H1 (cell line): ENCODE measurements at regions not wholly inside any gene's neighbourhood (a gene's known extent, or its start where the extent isn't known, plus 50 kb on each side); places are given as distances from the start of the nearest gene placed in this dataset.
A peak's percentile ranks its signal among the peaks of the same experiment; 100 is the strongest.

Experiments
- CTCF ChIA-PET: fragments of 300-600 bp; sonication (Branson Sonifier 250); formaldehyde crosslinking; loops from one replicate; lab custom pipeline; 2021; ENCODE audit not compliant: partially characterized antibody; lab: Charles Lee
- POLR2A ChIA-PET: fragments of 300-600 bp; sonication (Branson Sonifier 250); formaldehyde crosslinking; loops from one replicate; lab custom pipeline; 2021; ENCODE audit warnings: inconsistent platforms; ENCODE audit not compliant: partially characterized antibody; lab: Charles Lee
- DNase-seq, 2 experiments: peaks; one replicate each; pipeline versions ENCODE4 v3.0.0 to v3.0.0-alpha.2; 2010 to 2022; ENCODE audit warnings: low spot score in 2 of 2, low read depth in 1 of 2, mixed read lengths in 1 of 2
- FAIRE-seq: peaks from 2 replicates; lab custom pipeline; 2011; peaks lifted over from hg19 to GRCh38; lab: Jason Lieb, UNC
- H2AFZ ChIP-seq: 2 replicates; pipeline ENCODE4 v1.8.1; 2012; ENCODE audit warnings: low read length, inconsistent platforms
- H2AK5ac ChIP-seq: 2 replicates; pipeline ENCODE4 v1.6.1; 2013; ENCODE audit warnings: low read depth, low read length
- H2BK120ac ChIP-seq: replicated peaks from 2 replicates; pipeline ENCODE3; 2013; ENCODE audit warnings: low read depth, low read length, inconsistent platforms
- H2BK12ac ChIP-seq: 2 replicates; pipeline ENCODE4 v1.6.1; 2013; ENCODE audit warnings: low read depth, low read length
- H2BK15ac ChIP-seq: 2 replicates; pipeline ENCODE4 v1.6.1; 2013; ENCODE audit warnings: low read length
- H2BK20ac ChIP-seq: 2 replicates; pipeline ENCODE4 v1.6.1; 2013; ENCODE audit warnings: low read length
- H2BK5ac ChIP-seq: 2 replicates; pipeline ENCODE4 v1.6.1; 2013; ENCODE audit warnings: low read depth, low read length
- H3K14ac ChIP-seq: 2 replicates; pipeline ENCODE4 v1.6.1; 2013; ENCODE audit warnings: inconsistent platforms; ENCODE audit not compliant: insufficient read length
- H3K18ac ChIP-seq: 2 replicates; pipeline ENCODE4 v1.6.1; 2013; ENCODE audit warnings: low read length; ENCODE audit errors: extremely low read depth
- H3K23ac ChIP-seq: 2 replicates; pipeline ENCODE4 v1.6.1; 2013; ENCODE audit warnings: inconsistent platforms; ENCODE audit not compliant: insufficient read length
- H3K23me2 ChIP-seq: 2 replicates; pipeline ENCODE4 v1.6.1; 2013; ENCODE audit warnings: low read depth, low read length
- H3K27ac ChIP-seq: 2 replicates; pipeline ENCODE4 v1.6.1; 2011; ENCODE audit warnings: low read depth, low read length, inconsistent platforms
- H3K27me3 ChIP-seq, 4 experiments: replicated peaks in 1 of 4; 1 replicate in 1 of 4; 2 replicates in 3 of 4; pipeline versions ENCODE4 v1.6.1 to v1.8.1; 2011 to 2013; ENCODE audit warnings: low read length in 3 of 4, mild to moderate bottlenecking in 3 of 4, inconsistent platforms in 2 of 4, mixed read lengths in 2 of 4, moderate library complexity in 1 of 4; ENCODE audit not compliant: control insufficient read depth in 3 of 4, insufficient read depth in 3 of 4; ENCODE audit errors: extremely low read depth in 1 of 4
- H3K36me3 ChIP-seq, 4 experiments: 2 replicates each; pipeline versions ENCODE4 v1.6.1 to v1.8.1; 2011 to 2013; ENCODE audit warnings: mild to moderate bottlenecking in 4 of 4, low read length in 3 of 4, moderate library complexity in 2 of 4, control low read depth in 1 of 4, inconsistent platforms in 1 of 4; ENCODE audit not compliant: insufficient read depth in 4 of 4, control insufficient read depth in 2 of 4
- H3K4ac ChIP-seq: replicated peaks from 2 replicates; pipeline ENCODE3; 2013; ENCODE audit warnings: low read length, low read depth, mixed read lengths, inconsistent platforms; ENCODE audit not compliant: insufficient read length
- H3K4me1 ChIP-seq, 4 experiments: replicated peaks in 1 of 4; 1 replicate in 1 of 4; 2 replicates in 3 of 4; pipeline versions ENCODE4 v1.6.1 to v1.8.1; 2011 to 2013; ENCODE audit warnings: low read length in 3 of 4, inconsistent platforms in 2 of 4, mixed read lengths in 1 of 4; ENCODE audit not compliant: insufficient read depth in 4 of 4, control insufficient read depth in 3 of 4
- H3K4me2 ChIP-seq, 2 experiments: 2 replicates each; pipeline versions ENCODE4 v1.6.1 to v1.8.1; 2011 to 2013; ENCODE audit warnings: low read depth in 2 of 2, low read length in 2 of 2, control low read depth in 1 of 2, inconsistent platforms in 1 of 2, mild to moderate bottlenecking in 1 of 2; ENCODE audit not compliant: insufficient read depth in 1 of 2
- H3K4me3 ChIP-seq, 4 experiments: fragments of 200-600, 300-600 bp in 1 of 4; sonication (generic), shearing (Covaris generic), sonication (Bioruptor Twin) in 1 of 4; 2 replicates each; pipeline versions ENCODE4 v1.5.1 to v1.8.1; 2011 to 2016; ENCODE audit warnings: low read length in 4 of 4, low read depth in 3 of 4, control low read depth in 2 of 4, inconsistent platforms in 2 of 4, mild to moderate bottlenecking in 2 of 4, mixed read lengths in 1 of 4, moderate library complexity in 1 of 4; ENCODE audit not compliant: insufficient read depth in 2 of 4; ENCODE audit errors: extremely low read depth in 1 of 4
- H3K56ac ChIP-seq: replicated peaks from 2 replicates; pipeline ENCODE3; 2013; ENCODE audit warnings: low read depth, mild to moderate bottlenecking, mixed read lengths, low read length, inconsistent platforms; ENCODE audit not compliant: insufficient read length
- H3K79me1 ChIP-seq: 2 replicates; pipeline ENCODE4 v1.6.1; 2013; ENCODE audit warnings: low read depth, low read length, control low read depth
- H3K79me2 ChIP-seq, 2 experiments: 2 replicates each; pipeline versions ENCODE4 v1.6.1 to v1.8.1; 2012 to 2013; ENCODE audit warnings: low read length in 2 of 2, mild to moderate bottlenecking in 2 of 2, inconsistent platforms in 1 of 2; ENCODE audit not compliant: insufficient read depth in 2 of 2, control insufficient read depth in 1 of 2
- H3K9ac ChIP-seq, 4 experiments: replicated peaks in 1 of 4; 1 replicate in 1 of 4; 2 replicates in 3 of 4; pipeline versions ENCODE4 v1.6.1 to v1.8.1; 2011 to 2013; ENCODE audit warnings: low read depth in 3 of 4, low read length in 3 of 4, control low read depth in 2 of 4, mild to moderate bottlenecking in 2 of 4, moderate library complexity in 2 of 4, inconsistent platforms in 1 of 4; ENCODE audit errors: extremely low read depth in 1 of 4
- H3K9me3 ChIP-seq, 2 experiments: 2 replicates each; pipeline versions ENCODE4 v1.6.1 to v1.8.1; 2012 to 2013; ENCODE audit warnings: mild to moderate bottlenecking in 2 of 2, moderate library complexity in 2 of 2, control low read depth in 1 of 2, inconsistent platforms in 1 of 2, low read depth in 1 of 2, low read length in 1 of 2, mixed read lengths in 1 of 2; ENCODE audit not compliant: insufficient read depth in 2 of 2
- H4K20me1 ChIP-seq, 2 experiments: replicated peaks in 1 of 2; 2 replicates each; pipeline versions ENCODE3 to v1.8.1; 2011 to 2013; ENCODE audit warnings: inconsistent platforms in 2 of 2, low read length in 2 of 2, mild to moderate bottlenecking in 1 of 2; ENCODE audit not compliant: insufficient read depth in 2 of 2, control insufficient read depth in 1 of 2
- H4K5ac ChIP-seq: 2 replicates; pipeline ENCODE4 v1.6.1; 2013; ENCODE audit warnings: low read length, low read depth, mixed read lengths, inconsistent platforms; ENCODE audit not compliant: insufficient read length
- H4K8ac ChIP-seq: 2 replicates; pipeline ENCODE4 v1.8.0; 2013; ENCODE audit warnings: mild to moderate bottlenecking, moderate library complexity, low read length, inconsistent platforms; ENCODE audit not compliant: insufficient read depth; ENCODE audit errors: extremely low read depth
- H4K91ac ChIP-seq: replicated peaks from 2 replicates; pipeline ENCODE3; 2013; ENCODE audit warnings: low read length, mixed read lengths, inconsistent platforms; ENCODE audit not compliant: insufficient read length
- BACH1 ChIP-seq: IDR thresholded peaks from 2 replicates; pipeline ENCODE4 v1.6.1; 2012; ENCODE audit warnings: low read length, improper control_type of control experiment
- BRCA1 ChIP-seq: IDR thresholded peaks from 2 replicates; pipeline ENCODE4 v1.6.1; 2012; ENCODE audit warnings: low read depth, low read length, improper control_type of control experiment
- CBX5 ChIP-seq: fragments of 300-800, 300-1000 bp; sonication (generic); IDR thresholded peaks from 2 replicates; pipeline ENCODE4 v1.7.1; 2016; ENCODE audit warnings: antibody characterized with exemption, low read length, low read depth
- CREB1 ChIP-seq: IDR thresholded peaks from 2 replicates; pipeline ENCODE4 v1.6.1; 2012; ENCODE audit warnings: inconsistent platforms
- CTBP2 ChIP-seq: IDR thresholded peaks from 2 replicates; pipeline ENCODE4 v1.7.0; 2011; ENCODE audit warnings: borderline replicate concordance, mild to moderate bottlenecking, moderate library complexity, mixed read lengths, low read length; ENCODE audit not compliant: insufficient read depth, insufficient read length
- FOSL1 ChIP-seq: IDR thresholded peaks from 2 replicates; pipeline ENCODE4 v1.6.1; 2011; ENCODE audit warnings: mild to moderate bottlenecking, low read depth, low read length, moderate library complexity; ENCODE audit not compliant: insufficient read depth
- GABPA ChIP-seq: IDR thresholded peaks from 2 replicates; pipeline ENCODE4 v1.6.1; 2011; ENCODE audit warnings: mild to moderate bottlenecking, low read length, moderate library complexity, borderline replicate concordance; ENCODE audit not compliant: insufficient read depth
- HDAC6 ChIP-seq: IDR thresholded peaks from one replicate; pipeline ENCODE4 v1.7.1; 2012; ENCODE audit warnings: low read depth, mild to moderate bottlenecking, inconsistent platforms, low read length, moderate library complexity
- POLR2A ChIP-seq, 2 experiments: IDR thresholded peaks; 1 replicate in 1 of 2; 2 replicates in 1 of 2; pipeline ENCODE4 v1.6.1; 2011; ENCODE audit warnings: low read depth in 2 of 2, low read length in 2 of 2, mild to moderate bottlenecking in 2 of 2; ENCODE audit errors: control extremely low read depth in 1 of 2
- SRF ChIP-seq: IDR thresholded peaks from 2 replicates; pipeline ENCODE4 v1.6.1; 2011; ENCODE audit warnings: mild to moderate bottlenecking, low read depth, low read length, moderate library complexity
- TBP ChIP-seq: IDR thresholded peaks from 2 replicates; pipeline ENCODE4 v1.6.1; 2011; ENCODE audit warnings: low read depth, low read length, improper control_type of control experiment
- TEAD4 ChIP-seq: IDR thresholded peaks from 2 replicates; pipeline ENCODE4 v1.6.1; 2012; ENCODE audit warnings: low read depth, low read length, inconsistent platforms, mixed read lengths
- YY1 ChIP-seq: IDR thresholded peaks from 2 replicates; pipeline ENCODE4 v1.6.1; 2011; ENCODE audit warnings: low read depth, mild to moderate bottlenecking, low read length
- WGBS, 2 experiments: shearing (Covaris generic) in 1 of 2; methylation state at CpG; one replicate each; pipeline versions ENCODE4 v1.1.6 to v1.1.7; 2013 to 2015; ENCODE audit warnings: low lambda C conversion rate in 2 of 2, mixed read lengths in 2 of 2, inconsistent platforms in 1 of 2, low coverage in 1 of 2, missing lambda C conversion rate in 1 of 2; ENCODE audit not compliant: insufficient replicate concordance in 2 of 2, insufficient coverage in 1 of 2, insufficient read length in 1 of 2; ENCODE audit errors: extremely low coverage in 1 of 2, missing lambda C conversion rate in 1 of 2; 5-methylcytosine and 5-hydroxymethylcytosine counted together
- TF ChIP-seq, protein P1 (sequence below): IDR thresholded peaks from 2 replicates; pipeline ENCODE4 v1.6.1; 2011; ENCODE audit warnings: low read depth, mild to moderate bottlenecking, low read length; ENCODE audit not compliant: insufficient read depth

- no peaks in the 10 kb centered on the region for H3K27me3 ChIP-seq
- no peak overlapping the region for H3K56ac ChIP-seq
- H2AK5ac ChIP-seq: peak overlapping the region; percentile 45; the same call in 1 of the 2 replicates
- no peaks in the 10 kb centered on the region for H3K9me3 ChIP-seq
- 97% methylated on average over 3 of the region's 3 CpGs; no CpG with 5 or more reads in 1 of the 2 experiments for WGBS, 2 experiments
- 0 out of 2 replicates have a peak overlapping the region, but pooled peaks have one; percentile 30 for H2BK5ac ChIP-seq
- peaks cover 0 to 5% (median 4%) of the 10 kb centered on the region in 4 experiments; a peak in 4 of 7 replicates for H3K4me1 ChIP-seq
- no peak overlapping the region for H2BK120ac ChIP-seq
- ChIA-PET POLR2A (no interaction called here), CTCF (interaction anchor here (0.7 to 2.0 kb wide), 13 partner anchors 11 to 414 kb away, joined by 3 to 12 read pairs (median 4); no protein-coding TSS in a partner anchor)
- no peak overlapping the region for H3K23ac ChIP-seq
- no peaks in the 10 kb centered on the region for H3K23me2 ChIP-seq
- H3K4ac ChIP-seq: no peak overlapping the region
- no peaks in the 10 kb centered on the region for H3K79me1 ChIP-seq
- no peaks in the 10 kb centered on the region for H3K79me2 ChIP-seq
- no peak overlapping the region; the same call in 1 of the 2 replicates for H3K18ac ChIP-seq
- H2BK15ac ChIP-seq: peak overlapping the region; percentile 95
- H3K27ac ChIP-seq: no peak overlapping the region
- DNase-seq: no peak
- H3K36me3 ChIP-seq: no peaks in the 10 kb centered on the region
- H3K14ac ChIP-seq: no peak overlapping the region
- no peak overlapping the region for H2AFZ ChIP-seq
- H3K4me2 ChIP-seq: no peak overlapping the region
- H3K9ac ChIP-seq: no peak overlapping the region
- H2BK20ac ChIP-seq: no peak overlapping the region
- no peak overlapping the region for H4K91ac ChIP-seq
- H4K5ac ChIP-seq: no peak overlapping the region
- 0 out of 2 replicates have a peak overlapping the region, but pooled peaks have one; percentile 33 for H2BK12ac ChIP-seq
- no peak for FAIRE-seq
- H3K4me3 ChIP-seq: no peak overlapping the region
- no peak overlapping the region for H4K8ac ChIP-seq
- H4K20me1 ChIP-seq: no peaks in the 10 kb centered on the region
- TF ChIP-seq HDAC6 (no peak), CREB1 (no peak), CTBP2 (no peak), SRF (no peak), FOSL1 (no peak), TBP (no peak), BRCA1 (no peak), GABPA (no peak), TEAD4 (no peak), BACH1 (no peak), POLR2A (IDR thresholded peaks at IDR 0.05; ENCODE audit: control extremely low read depth in 1 of 2, low read depth in 2 of 2, low read length in 2 of 2) (no peak), YY1 (no peak), CBX5 (no peak)
- TF ChIP-seq, protein P1, sequence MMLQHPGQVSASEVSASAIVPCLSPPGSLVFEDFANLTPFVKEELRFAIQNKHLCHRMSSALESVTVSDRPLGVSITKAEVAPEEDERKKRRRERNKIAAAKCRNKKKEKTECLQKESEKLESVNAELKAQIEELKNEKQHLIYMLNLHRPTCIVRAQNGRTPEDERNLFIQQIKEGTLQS: no peak
These were observed 747.4 kb downstream of the UQCRFS1 start for GRCh38 chr19:28465371-28466086.
